Stomach (tissue), 8 donors: ENCODE measurements at regions not wholly inside any gene's neighbourhood (a gene's known extent, or its start where the extent isn't known, plus 50 kb on each side); places are given as distances from the start of the nearest gene placed in this dataset.
A peak's percentile ranks its signal among the peaks of the same experiment; 100 is the strongest.

ENCODE experiments used
- DNase-seq, 2 donors: peaks; one replicate each; pipeline versions ENCODE4 v3.0.0 to v3.0.0-alpha.2; 2013 to 2019
- H3K27ac ChIP-seq, 5 donors: fragments of 200-600 bp in 4 of 5; sonication (generic) in 4 of 5; one replicate each; pipeline ENCODE4 v1.5.1; 2013 to 2019; ENCODE audit warnings: mild to moderate bottlenecking in 1 of 5, moderate library complexity in 1 of 5
- H3K27me3 ChIP-seq, 3 donors: fragments of 200-600 bp; sonication (generic); one replicate each; pipeline ENCODE4 v1.5.1; 2017 to 2019; ENCODE audit warnings: mixed run types in 1 of 3
- H3K36me3 ChIP-seq, 4 donors: fragments of 200-600 bp; sonication (generic); 1 replicate in 3 of 4; 2 replicates in 1 of 4; pipeline ENCODE4 v1.5.1; 2016 to 2019
- H3K4me1 ChIP-seq, 4 donors: fragments of 200-600 bp; sonication (generic); one replicate each; pipeline ENCODE4 v1.5.1; 2016 to 2019
- H3K4me3 ChIP-seq, 4 donors: fragments of 200-600 bp; sonication (generic) in 3 of 4; one replicate each; pipeline ENCODE4 v1.5.1; 2016 to 2019; ENCODE audit warnings: mild to moderate bottlenecking in 1 of 4
- H3K9me3 ChIP-seq, 4 donors: fragments of 200-600 bp; sonication (generic); one replicate each; pipeline ENCODE4 v1.5.1; 2016 to 2019
- EP300 ChIP-seq: sonication (generic); formaldehyde crosslinking; IDR thresholded peaks from one replicate; pipeline ENCODE4 v1.6.1; 2017; ENCODE audit warnings: antibody characterized with exemption
- POLR2A ChIP-seq, 4 donors: fragments of 450-650 bp; IDR thresholded peaks; one replicate each; pipeline ENCODE4 v1.6.1; 2016; ENCODE audit warnings: antibody characterized with exemption in 4 of 4, control low read depth in 2 of 4, mild to moderate bottlenecking in 1 of 4, moderate library complexity in 1 of 4
- POLR2AphosphoS5 ChIP-seq, 3 donors: sonication (generic); formaldehyde crosslinking; IDR thresholded peaks; one replicate each; pipeline ENCODE4 v1.6.1; 2016; ENCODE audit warnings: antibody characterized with exemption in 3 of 3
- WGBS, 5 donors: extraction: QIAGEN DNeasy Blood & Tissue Kit in 3 of 5; methylation state at CpG; one replicate each; pipeline versions ENCODE4 v1.1.5 to v1.1.7; 2013 to 2018; 5-methylcytosine and 5-hydroxymethylcytosine counted together
- intact Hi-C: fragments of 100-400 bp; cut with DNase I; formaldehyde crosslinking; loops from one replicate; pipeline ENCODE4 v1.15.1; 2023; ENCODE audit warnings: low total_unique reads
- TF ChIP-seq, protein P1 (sequence below), 7 experiments: fragments of 450-650 bp in 4 of 7; fragments of 200-600 bp in 3 of 7; sonication (generic) in 3 of 7; IDR thresholded peaks; one replicate each; pipeline ENCODE4 v1.5.1; 2016 to 2019; ENCODE audit warnings: antibody characterized with exemption in 7 of 7, control low read depth in 2 of 7, mild to moderate bottlenecking in 1 of 7
- donor health status: healthy with polysubstance abuse.
- donor health status: Bipolar disorder and iron deficiency.
- donor health status: healthy.

DNA sequence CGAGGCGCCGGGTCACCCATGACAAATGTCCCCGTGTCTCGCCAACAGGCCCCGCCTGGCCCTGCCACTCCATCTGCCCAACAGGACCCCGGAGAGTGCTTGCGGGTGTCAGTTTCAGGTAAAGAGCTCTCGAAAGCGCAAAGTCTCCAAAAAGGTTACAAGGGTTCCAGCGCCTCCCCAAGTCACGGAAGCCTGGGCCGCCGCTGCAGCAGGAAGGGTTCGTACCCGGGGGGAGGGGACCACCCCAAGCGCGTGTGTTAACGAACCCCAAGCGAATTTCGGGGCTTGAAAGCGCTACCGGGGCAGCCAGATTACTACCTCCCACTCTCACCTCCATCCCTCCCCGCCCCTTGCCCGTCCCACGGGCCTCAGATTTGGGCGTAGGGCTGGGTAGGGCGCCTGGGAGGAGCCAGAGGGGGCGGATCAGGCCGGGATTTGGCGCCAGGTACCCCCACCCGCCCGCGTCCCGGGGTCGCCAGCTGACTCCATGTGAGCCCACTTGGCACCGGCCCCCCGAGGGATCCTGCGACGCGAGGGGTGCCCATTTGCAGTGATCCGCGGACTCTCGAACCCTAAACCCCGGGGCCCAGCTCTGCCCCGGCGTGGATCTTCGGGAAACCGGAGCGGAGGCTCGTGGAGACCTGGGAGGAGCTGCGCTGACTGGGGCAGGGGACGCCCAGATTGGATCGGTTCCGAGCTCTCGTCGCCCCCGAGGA lies 85.9 kb downstream of the NR2F2 start:
- intact Hi-C loops, result no loop called here
- H3K4me3 ChIP-seq, result peak overlapping the region; percentile 46 to 59 (median 50)
- peak; percentile 34 to 38 for DNase-seq

DNA sequence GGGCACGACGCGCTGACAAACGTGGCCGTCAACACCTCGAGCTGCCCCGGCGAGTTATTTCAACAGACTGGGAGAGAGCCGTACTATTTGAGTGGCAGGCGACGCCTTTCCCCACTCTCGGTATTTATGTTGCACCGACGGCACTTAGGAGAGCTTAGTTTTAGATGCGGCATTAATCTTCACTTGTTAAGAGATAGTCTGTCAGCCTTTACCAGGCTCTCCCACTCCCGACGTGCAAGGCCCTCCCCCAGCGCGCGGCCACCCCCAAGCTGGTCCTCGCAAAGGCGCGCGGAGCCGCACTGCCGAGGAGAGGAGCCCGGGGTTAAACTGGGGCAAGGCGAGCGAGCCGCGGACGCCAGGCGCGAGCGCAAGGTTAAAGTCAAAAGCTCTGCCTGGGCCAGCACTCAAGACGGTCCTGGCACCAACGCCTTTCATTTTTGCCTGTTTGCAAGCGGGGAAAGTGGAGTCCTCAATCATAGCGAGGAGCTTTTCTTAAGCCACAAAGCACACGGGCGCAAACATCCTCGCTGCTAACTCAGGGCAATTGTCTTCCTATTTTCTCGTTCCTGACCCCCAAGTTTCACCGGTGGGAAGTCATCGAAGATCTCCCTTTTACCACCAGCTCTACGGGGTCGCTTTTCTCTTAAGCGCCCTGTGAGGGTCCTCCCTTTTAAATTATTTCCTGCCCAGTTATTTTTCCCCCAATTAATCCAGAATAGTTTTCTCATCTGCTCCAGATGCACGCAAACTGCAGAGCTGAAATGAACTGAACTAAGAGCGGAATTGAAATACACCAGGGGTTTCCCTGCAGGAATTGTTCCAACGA lies 86.6 kb downstream of the NR2F2 start:
- H3K4me3 ChIP-seq, result peak overlapping the region; percentile 46 to 59 (median 50)

More for the DNA sequence above, 85.9 kb downstream of the NR2F2 start:
- H3K27ac ChIP-seq, result peak overlapping the region; percentile 80 to 93 (median 86)
- 3 to 13% (median 5%) methylated on average over 37 to 58 of the region's 58 CpGs for WGBS, 5 donors
- peaks cover 7 to 45% (median 32%) of the 10 kb centered on the region in 4 donors for H3K4me1 ChIP-seq
- H3K27me3 ChIP-seq, result peaks cover 0 to 68% (median 44%) of the 10 kb centered on the region in 3 donors
- no peaks in the 10 kb centered on the region for H3K9me3 ChIP-seq
- TF ChIP-seq POLR2A (IDR thresholded peaks at IDR 0.05) (no peak), POLR2AphosphoS5 (IDR thresholded peaks at IDR 0.05) (no peak), EP300 (no peak)
- TF ChIP-seq, protein P1, sequence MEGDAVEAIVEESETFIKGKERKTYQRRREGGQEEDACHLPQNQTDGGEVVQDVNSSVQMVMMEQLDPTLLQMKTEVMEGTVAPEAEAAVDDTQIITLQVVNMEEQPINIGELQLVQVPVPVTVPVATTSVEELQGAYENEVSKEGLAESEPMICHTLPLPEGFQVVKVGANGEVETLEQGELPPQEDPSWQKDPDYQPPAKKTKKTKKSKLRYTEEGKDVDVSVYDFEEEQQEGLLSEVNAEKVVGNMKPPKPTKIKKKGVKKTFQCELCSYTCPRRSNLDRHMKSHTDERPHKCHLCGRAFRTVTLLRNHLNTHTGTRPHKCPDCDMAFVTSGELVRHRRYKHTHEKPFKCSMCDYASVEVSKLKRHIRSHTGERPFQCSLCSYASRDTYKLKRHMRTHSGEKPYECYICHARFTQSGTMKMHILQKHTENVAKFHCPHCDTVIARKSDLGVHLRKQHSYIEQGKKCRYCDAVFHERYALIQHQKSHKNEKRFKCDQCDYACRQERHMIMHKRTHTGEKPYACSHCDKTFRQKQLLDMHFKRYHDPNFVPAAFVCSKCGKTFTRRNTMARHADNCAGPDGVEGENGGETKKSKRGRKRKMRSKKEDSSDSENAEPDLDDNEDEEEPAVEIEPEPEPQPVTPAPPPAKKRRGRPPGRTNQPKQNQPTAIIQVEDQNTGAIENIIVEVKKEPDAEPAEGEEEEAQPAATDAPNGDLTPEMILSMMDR (IDR thresholded peaks at IDR 0.05), result no peak
- no peaks in the 10 kb centered on the region for H3K36me3 ChIP-seq

GRCh38 chr15:96417760-96418130 lies 87.2 kb downstream of the NR2F2 start:
- Histone ChIP-seq H3K9me3 (no peaks in the 10 kb centered on the region), H3K27ac (peak overlapping the region; percentile 51 to 87 (median 85)), H3K27me3 (peaks cover 0 to 59% (median 36%) of the 10 kb centered on the region in 3 donors), H3K36me3 (no peaks in the 10 kb centered on the region), H3K4me3 (peak overlapping the region; percentile 46 to 59 (median 50)), H3K4me1 (peaks cover 7 to 52% (median 36%) of the 10 kb centered on the region in 4 donors)
- no peak for DNase-seq
- intact Hi-C loops, result no loop called here
- 7 to 29% (median 17%) methylated on average over 14 of the region's 14 CpGs for WGBS, 5 donors
- no peak for TF ChIP-seq EP300
- no peak for TF ChIP-seq POLR2AphosphoS5 (IDR thresholded peaks at IDR 0.05)

More for the DNA sequence above, 86.6 kb downstream of the NR2F2 start:
- Histone ChIP-seq H3K4me1 (peaks cover 7 to 49% (median 35%) of the 10 kb centered on the region in 4 donors), H3K36me3 (no peaks in the 10 kb centered on the region), H3K27me3 (peaks cover 0 to 64% (median 40%) of the 10 kb centered on the region in 3 donors), H3K27ac (peak overlapping the region; percentile 80 to 93 (median 86)), H3K9me3 (no peaks in the 10 kb centered on the region)
- peak; percentile 60 to 70 for DNase-seq
- TF ChIP-seq, protein P1 (IDR thresholded peaks at IDR 0.05), result no peak
- no peak for TF ChIP-seq EP300
- no peak for TF ChIP-seq POLR2AphosphoS5 (IDR thresholded peaks at IDR 0.05)
- no peak for TF ChIP-seq POLR2A (IDR thresholded peaks at IDR 0.05)
- WGBS, 5 donors, result 2 to 6% (median 3%) methylated on average over 37 to 51 of the region's 51 CpGs
- intact Hi-C loops, result no loop called here

GRCh38 chr15:96418146-96418545 lies 87.6 kb downstream of the NR2F2 start:
- Histone ChIP-seq H3K4me1 (peaks cover 7 to 54% (median 36%) of the 10 kb centered on the region in 4 donors), H3K27me3 (peaks cover 0 to 56% (median 36%) of the 10 kb centered on the region in 3 donors), H3K27ac (peak overlapping the region; percentile 3 to 87 (median 42)), H3K9me3 (no peaks in the 10 kb centered on the region), H3K4me3 (no peak overlapping the region), H3K36me3 (no peaks in the 10 kb centered on the region)
- no peak for TF ChIP-seq POLR2A (IDR thresholded peaks at IDR 0.05)
- no peak for TF ChIP-seq EP300
- TF ChIP-seq, protein P1 (IDR thresholded peaks at IDR 0.05), result no peak
- no peak for TF ChIP-seq POLR2AphosphoS5 (IDR thresholded peaks at IDR 0.05)
- 17 to 29% (median 23%) methylated on average over 2 of the region's 2 CpGs for WGBS, 5 donors
- DNase-seq, result no peak
- intact Hi-C loops, result no loop called here
